HepG2 (cell line): ENCODE measurements at regions not wholly inside any gene's neighbourhood (a gene's known extent, or its start where the extent isn't known, plus 50 kb on each side); places are given as distances from the start of the nearest gene placed in this dataset.

ENCODE experiments used
- ATAC-seq: fragments of 200-7000 bp; cut with Tn5 transposase; 3 replicates; pipeline ENCODE4 v1.9.1; 2020; ENCODE audit warnings: mild to moderate bottlenecking, moderate library complexity
- BruUV-seq: library from RNA; stranded (reverse); fragments of 400-500 nt; replicated peaks from 2 replicates; lab custom pipeline; 2021; lab: Mats Ljungman, UMichigan
- CTCF ChIA-PET: fragments of 300-600 bp; formaldehyde crosslinking; extraction: SDS; loops from one replicate; lab custom pipeline; 2021; ENCODE audit warnings: low total read pairs, inconsistent platforms, low intra/inter-chr PET ratio; lab: Yijun Ruan, JAX
- POLR2A ChIA-PET: fragments of 350-600 bp; sonication (Branson Sonifier 250); formaldehyde crosslinking; loops from one replicate; lab custom pipeline; 2020; ENCODE audit warnings: antibody characterized with exemption, inconsistent platforms; lab: Yijun Ruan, JAX
- DNase-seq: peaks from one replicate; pipeline ENCODE4 v3.0.0-alpha.2; 2015; ENCODE audit warnings: low spot score
- FAIRE-seq: peaks from 3 replicates; lab custom pipeline; 2011; peaks lifted over from hg19 to GRCh38; lab: Jason Lieb, UNC
- H2AFZ ChIP-seq: one replicate; pipeline ENCODE4 v1.6.1; 2011; ENCODE audit warnings: low read length, inconsistent platforms
- H3K27ac ChIP-seq: fragments of 300-600 bp; 3 replicates; pipeline ENCODE4 v1.8.0; 2011; ENCODE audit warnings: mixed run types, mild to moderate bottlenecking, mixed read lengths, low read length, inconsistent platforms; ENCODE audit not compliant: insufficient read depth; ENCODE audit errors: extremely low read length
- H3K27me3 ChIP-seq, 2 experiments: fragments of 200-600 bp in 1 of 2; 2 replicates in 1 of 2; 3 replicates in 1 of 2; pipeline versions ENCODE4 v1.6.0 to v1.8.0; 2011; ENCODE audit warnings: low read length in 2 of 2, mild to moderate bottlenecking in 2 of 2, moderate library complexity in 2 of 2, inconsistent platforms in 1 of 2; ENCODE audit not compliant: insufficient read depth in 2 of 2, control insufficient read depth in 1 of 2
- H3K36me3 ChIP-seq, 2 experiments: fragments of 200-600 bp in 1 of 2; replicated peaks in 1 of 2; 2 replicates in 1 of 2; 3 replicates in 1 of 2; pipeline versions ENCODE4 v1.5.1 to v1.8.0; 2011; ENCODE audit warnings: low read length in 2 of 2, inconsistent platforms in 1 of 2; ENCODE audit not compliant: insufficient read depth in 2 of 2, control insufficient read depth in 1 of 2
- H3K4me1 ChIP-seq: 2 replicates; pipeline ENCODE4 v1.5.1; 2012; ENCODE audit warnings: low read length, inconsistent platforms; ENCODE audit not compliant: insufficient read depth
- H3K4me2 ChIP-seq: 2 replicates; pipeline ENCODE4 v1.6.0; 2011; ENCODE audit warnings: low read depth, low read length, inconsistent platforms
- H3K4me3 ChIP-seq, 3 experiments: fragments of 200-600 bp in 1 of 3; sonication (generic), shearing (Covaris generic) in 1 of 3; replicated peaks in 1 of 3; 2 replicates each; pipeline ENCODE4 v1.5.1; 2011 to 2016; ENCODE audit warnings: low read length in 3 of 3, inconsistent platforms in 2 of 3, low read depth in 2 of 3, mild to moderate bottlenecking in 2 of 3, control low read depth in 1 of 3, mixed read lengths in 1 of 3; ENCODE audit not compliant: insufficient read depth in 1 of 3
- H3K79me2 ChIP-seq: one replicate; pipeline ENCODE4 v1.6.1; 2011; ENCODE audit warnings: low read length, inconsistent platforms; ENCODE audit not compliant: insufficient read depth
- H3K9ac ChIP-seq: 2 replicates; pipeline ENCODE4 v1.6.0; 2011; ENCODE audit warnings: mild to moderate bottlenecking, low read depth, low read length, inconsistent platforms; ENCODE audit not compliant: insufficient read depth
- H3K9me3 ChIP-seq: 2 replicates; pipeline ENCODE4 v1.5.1; 2012; ENCODE audit warnings: mild to moderate bottlenecking, low read length
- H4K20me1 ChIP-seq: 2 replicates; pipeline ENCODE4 v1.6.0; 2011; ENCODE audit warnings: inconsistent platforms, mild to moderate bottlenecking, low read length, moderate library complexity; ENCODE audit not compliant: insufficient read depth
- AKAP8 ChIP-seq: sonication (generic); formaldehyde crosslinking; IDR thresholded peaks from 2 replicates; pipeline ENCODE4 v1.5.1; 2020; ENCODE audit warnings: mild to moderate bottlenecking, missing genetic modification reagents
- E2F1 ChIP-seq: sonication (generic); formaldehyde crosslinking; IDR thresholded peaks from 2 replicates; pipeline ENCODE4 v1.5.0; 2020; ENCODE audit warnings: missing genetic modification reagents
- GTF2F1 ChIP-seq: fragments of 150-350 bp; IDR thresholded peaks from 2 replicates; pipeline ENCODE4 v1.6.1; 2014; ENCODE audit warnings: low read length
- KDM1A ChIP-seq: IDR thresholded peaks from 2 replicates; pipeline ENCODE4 v1.6.1; 2016; ENCODE audit warnings: missing compliant biosample characterization
- KLF12 ChIP-seq: sonication (generic); formaldehyde crosslinking; IDR thresholded peaks from 2 replicates; pipeline ENCODE4 v1.4.0; 2020; ENCODE audit warnings: missing genetic modification reagents, borderline replicate concordance
- POLR2AphosphoS5 ChIP-seq: IDR thresholded peaks from 2 replicates; pipeline ENCODE4 v1.6.1; 2012; ENCODE audit warnings: low read depth, low read length
- ZFP41 ChIP-seq: sonication (generic); formaldehyde crosslinking; IDR thresholded peaks from 2 replicates; pipeline ENCODE4 v1.4.0; 2020; ENCODE audit warnings: mild to moderate bottlenecking, missing genetic modification reagents, borderline replicate concordance
- ZIK1 ChIP-seq: sonication (generic); formaldehyde crosslinking; IDR thresholded peaks from 2 replicates; pipeline ENCODE4 v1.5.0; 2020; ENCODE audit warnings: mild to moderate bottlenecking, low read depth, missing genetic modification reagents, borderline replicate concordance
- ZKSCAN5 ChIP-seq: sonication (generic); formaldehyde crosslinking; IDR thresholded peaks from 2 replicates; pipeline ENCODE4 v1.5.1; 2020; ENCODE audit warnings: mild to moderate bottlenecking, missing genetic modification reagents
- ZNF124 ChIP-seq: sonication (generic); formaldehyde crosslinking; IDR thresholded peaks from 2 replicates; pipeline ENCODE4 v1.4.0; 2020; ENCODE audit warnings: missing genetic modification reagents
- WGBS: methylation state at CpG from one replicate; pipeline ENCODE4 v1.1.6; 2017; ENCODE audit warnings: low lambda C conversion rate; 5-methylcytosine and 5-hydroxymethylcytosine counted together
- in situ Hi-C: cut with HindIII; loops from 2 replicates; pipeline ENCODE4 v1.10.0; 2017; ENCODE audit warnings: low pct_unique_long_range_greater_than_20kb; ENCODE audit not compliant: extremely low pct_ligation_motif_present
- intact Hi-C: fragments of 100-400 bp; cut with micrococcal nuclease; formaldehyde crosslinking; loops from one replicate; pipeline ENCODE4 v1.10.0; 2022; ENCODE audit not compliant: unreplicated experiment
- TF ChIP-seq, protein P1 (sequence below): sonication (generic); formaldehyde crosslinking; IDR thresholded peaks from 2 replicates; pipeline ENCODE4 v1.4.0; 2020; ENCODE audit warnings: missing genetic modification reagents
- TF ChIP-seq, protein P2 (sequence below): sonication (generic); formaldehyde crosslinking; IDR thresholded peaks from 2 replicates; pipeline ENCODE4 v1.5.1; 2020; ENCODE audit warnings: missing genetic modification reagents, mild to moderate bottlenecking, borderline replicate concordance

DNA sequence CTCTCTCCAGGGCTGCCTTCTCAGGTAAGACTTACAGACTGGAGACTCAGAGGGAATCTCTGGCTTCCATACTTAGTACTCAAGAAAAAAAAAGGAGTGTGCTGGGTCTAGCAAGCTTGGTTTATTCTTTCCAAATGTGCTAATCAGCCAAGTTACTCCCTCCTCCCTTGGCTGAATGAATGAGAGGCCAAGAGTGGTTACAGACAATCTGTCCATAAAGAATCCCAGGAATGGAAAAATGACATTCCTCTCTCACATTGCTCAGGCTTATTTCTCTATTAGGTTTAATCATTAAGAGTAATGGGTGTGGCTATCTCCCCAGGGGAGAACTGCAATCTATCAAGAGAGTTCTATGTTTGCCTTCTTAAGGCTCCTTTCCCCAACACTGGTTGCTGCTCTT lies 547.3 kb upstream of the PLXNA2 start:
- H3K27me3 ChIP-seq, result no peaks in the 10 kb centered on the region
- ChIA-PET CTCF (no interaction called here), POLR2A (no interaction called here)
- in situ Hi-C loops, result no loop called here
- intact Hi-C loops, result no loop called here
- FAIRE-seq (no peak), ATAC-seq (no peak), DNase-seq (no peak)
- H3K4me1 ChIP-seq, result no peaks in the 10 kb centered on the region
- no peaks in the 10 kb centered on the region for H3K36me3 ChIP-seq
- no peak overlapping the region for H3K4me2 ChIP-seq
- H3K9ac ChIP-seq, result no peak overlapping the region
- H2AFZ ChIP-seq, result no peak overlapping the region
- no peaks in the 10 kb centered on the region for H3K79me2 ChIP-seq
- no peaks in the 10 kb centered on the region for H3K9me3 ChIP-seq
- no peaks in the 10 kb centered on the region for H4K20me1 ChIP-seq
- TF ChIP-seq ZNF124 (no peak), ZKSCAN5 (CRISPR knock-in tag) (no peak)
- no peak overlapping the region for H3K27ac ChIP-seq
- H3K4me3 ChIP-seq, result no peak overlapping the region
- BruUV-seq, result no TSS peak

GRCh38 chr1:208793861-208794345 lies 549.7 kb upstream of the PLXNA2 start:
- no peak for DNase-seq
- no peaks in the 10 kb centered on the region for H3K4me1 ChIP-seq
- no peak overlapping the region for H3K27ac ChIP-seq
- CTCF ChIA-PET, result no interaction called here
- H3K9ac ChIP-seq, result no peak overlapping the region
- H3K4me3 ChIP-seq, result no peak overlapping the region
- no peaks in the 10 kb centered on the region for H3K9me3 ChIP-seq
- FAIRE-seq, result no peak
- no peak overlapping the region for H2AFZ ChIP-seq
- no peaks in the 10 kb centered on the region for H3K79me2 ChIP-seq
- ATAC-seq, result no peak
- no peaks in the 10 kb centered on the region for H4K20me1 ChIP-seq
- in situ Hi-C loops, result no loop called here
- no peaks in the 10 kb centered on the region for H3K36me3 ChIP-seq
- intact Hi-C loops, result no loop called here
- POLR2A ChIA-PET, result no interaction called here
- 0% methylated on average over 2 of the region's 2 CpGs for WGBS
- no TSS peak for BruUV-seq
- no peaks in the 10 kb centered on the region for H3K27me3 ChIP-seq
- H3K4me2 ChIP-seq, result no peak overlapping the region
- no peak for TF ChIP-seq ZIK1 (CRISPR knock-in tag)
- TF ChIP-seq KLF12 (CRISPR knock-in tag), result no peak
- TF ChIP-seq, protein P1, sequence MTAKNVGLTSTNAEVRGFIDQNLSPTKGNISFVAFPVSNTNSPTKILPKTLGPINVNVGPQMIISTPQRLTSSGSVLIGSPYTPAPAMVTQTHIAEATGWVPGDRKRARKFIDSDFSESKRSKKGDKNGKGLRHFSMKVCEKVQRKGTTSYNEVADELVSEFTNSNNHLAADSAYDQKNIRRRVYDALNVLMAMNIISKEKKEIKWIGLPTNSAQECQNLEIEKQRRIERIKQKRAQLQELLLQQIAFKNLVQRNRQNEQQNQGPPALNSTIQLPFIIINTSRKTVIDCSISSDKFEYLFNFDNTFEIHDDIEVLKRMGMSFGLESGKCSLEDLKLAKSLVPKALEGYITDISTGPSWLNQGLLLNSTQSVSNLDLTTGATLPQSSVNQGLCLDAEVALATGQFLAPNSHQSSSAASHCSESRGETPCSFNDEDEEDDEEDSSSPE, result no peak
- TF ChIP-seq, protein P2, sequence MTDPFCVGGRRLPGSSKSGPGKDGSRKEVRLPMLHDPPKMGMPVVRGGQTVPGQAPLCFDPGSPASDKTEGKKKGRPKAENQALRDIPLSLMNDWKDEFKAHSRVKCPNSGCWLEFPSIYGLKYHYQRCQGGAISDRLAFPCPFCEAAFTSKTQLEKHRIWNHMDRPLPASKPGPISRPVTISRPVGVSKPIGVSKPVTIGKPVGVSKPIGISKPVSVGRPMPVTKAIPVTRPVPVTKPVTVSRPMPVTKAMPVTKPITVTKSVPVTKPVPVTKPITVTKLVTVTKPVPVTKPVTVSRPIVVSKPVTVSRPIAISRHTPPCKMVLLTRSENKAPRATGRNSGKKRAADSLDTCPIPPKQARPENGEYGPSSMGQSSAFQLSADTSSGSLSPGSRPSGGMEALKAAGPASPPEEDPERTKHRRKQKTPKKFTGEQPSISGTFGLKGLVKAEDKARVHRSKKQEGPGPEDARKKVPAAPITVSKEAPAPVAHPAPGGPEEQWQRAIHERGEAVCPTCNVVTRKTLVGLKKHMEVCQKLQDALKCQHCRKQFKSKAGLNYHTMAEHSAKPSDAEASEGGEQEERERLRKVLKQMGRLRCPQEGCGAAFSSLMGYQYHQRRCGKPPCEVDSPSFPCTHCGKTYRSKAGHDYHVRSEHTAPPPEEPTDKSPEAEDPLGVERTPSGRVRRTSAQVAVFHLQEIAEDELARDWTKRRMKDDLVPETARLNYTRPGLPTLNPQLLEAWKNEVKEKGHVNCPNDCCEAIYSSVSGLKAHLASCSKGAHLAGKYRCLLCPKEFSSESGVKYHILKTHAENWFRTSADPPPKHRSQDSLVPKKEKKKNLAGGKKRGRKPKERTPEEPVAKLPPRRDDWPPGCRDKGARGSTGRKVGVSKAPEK (CRISPR knock-in tag), result no peak
- TF ChIP-seq ZFP41 (CRISPR knock-in tag), result no peak
- no peak for TF ChIP-seq E2F1
- no peak for TF ChIP-seq KDM1A (CRISPR knock-in tag)
- TF ChIP-seq POLR2AphosphoS5, result no peak
- no peak for TF ChIP-seq GTF2F1
- no peak for TF ChIP-seq AKAP8 (CRISPR knock-in tag)
